ENCODE measurements at regions not wholly inside any gene's neighbourhood (a gene's known extent, or its start where the extent isn't known, plus 50 kb on each side); places are given as distances from the start of the nearest gene placed in this dataset.
A peak's percentile ranks its signal among the peaks of the same experiment; 100 is the strongest.
"Not testable (repeated sequence)": the region's sequence is repeated elsewhere in the genome, so short reads cannot be mapped to it uniquely, and the experiment has no call there.

GRCh38 chr22:22785316-22786065 lies 102.1 kb upstream of the IGLL5 start:
- DNase-seq, result no peak

- no peak for DNase-seq
Observed at GRCh38 chr22:22786301-22787115, 101.1 kb upstream of the IGLL5 start.

GRCh38 chr22:22787151-22787550 lies 100.5 kb upstream of the IGLL5 start:
- DNase-seq, result no peak

- peak; percentile 67 for DNase-seq
Observed at GRCh38 chr22:22787786-22788459, 99.7 kb upstream of the IGLL5 start.

GRCh38 chr22:22788460-22789037 lies 99.1 kb upstream of the IGLL5 start:
- DNase-seq, result no peak

- DNase-seq, result no peak
Observed at GRCh38 chr22:22789233-22789921, 98.2 kb upstream of the IGLL5 start.

- DNase-seq, result no peak
Observed at GRCh38 chr22:22789922-22790845, 97.4 kb upstream of the IGLL5 start.

- DNase-seq, result no peak
Observed at GRCh38 chr22:22791438-22792181, 96.0 kb upstream of the IGLL5 start.

- DNase-seq, result not testable (repeated sequence)
Observed at GRCh38 chr22:22792205-22792786, 95.3 kb upstream of the IGLL5 start.

GRCh38 chr22:22795639-22796038 lies 92.0 kb upstream of the IGLL5 start:
- not testable (repeated sequence) for DNase-seq

GRCh38 chr22:22796724-22797123 lies 90.9 kb upstream of the IGLL5 start:
- no peak for DNase-seq

- DNase-seq, result no peak
Observed at GRCh38 chr22:22798232-22798616, 89.4 kb upstream of the IGLL5 start.

- no peak for DNase-seq
Observed at GRCh38 chr22:22798716-22799115, 88.9 kb upstream of the IGLL5 start.

GRCh38 chr22:22799561-22799960 lies 88.1 kb upstream of the IGLL5 start:
- no peak for DNase-seq

- DNase-seq, result peak; percentile 14
Observed at GRCh38 chr22:22800716-22801115, 86.9 kb upstream of the IGLL5 start.

GRCh38 chr22:22802339-22802970 lies 85.2 kb upstream of the IGLL5 start:
- DNase-seq, result no peak

- no peak for DNase-seq
Observed at GRCh38 chr22:22803285-22803853, 84.2 kb upstream of the IGLL5 start.

- peak; percentile 38 for DNase-seq
Observed at GRCh38 chr22:22810018-22810427, 77.6 kb upstream of the IGLL5 start.

GRCh38 chr22:22810471-22810870 lies 77.1 kb upstream of the IGLL5 start:
- DNase-seq, result no peak
